SK-N-SH treated with all-trans-retinoic acid at 6 μM for 48 hours (cell line): ENCODE measurements at regions not wholly inside any gene's neighbourhood (a gene's known extent, or its start where the extent isn't known, plus 50 kb on each side); places are given as distances from the start of the nearest gene placed in this dataset.

Experiments
- BACH2 ChIP-seq: fragments of 250-450 bp; sonication (Bioruptor Pico); IDR thresholded peaks from 2 replicates; pipeline ENCODE4 v1.9.0; 2021; ENCODE audit warnings: mild to moderate bottlenecking, borderline replicate concordance
- CREB5 ChIP-seq: fragments of 250-450 bp; sonication (Bioruptor Pico); IDR thresholded peaks from 2 replicates; pipeline ENCODE4 v1.5.1; 2020; ENCODE audit warnings: low read depth, mild to moderate bottlenecking, moderate library complexity
- CSDC2 ChIP-seq: fragments of 250-450 bp; sonication (Bioruptor Pico); IDR thresholded peaks from 2 replicates; pipeline ENCODE4 v1.5.0; 2020; ENCODE audit warnings: mild to moderate bottlenecking, moderate library complexity
- GLIS3 ChIP-seq: fragments of 250-450 bp; sonication (Bioruptor Pico); IDR thresholded peaks from 2 replicates; pipeline ENCODE4 v1.5.0; 2020; ENCODE audit warnings: mild to moderate bottlenecking, moderate library complexity
- ISL1 ChIP-seq: fragments of 250-450 bp; sonication (Bioruptor Pico); IDR thresholded peaks from 2 replicates; pipeline ENCODE4 v2.1.2; 2022; ENCODE audit warnings: mild to moderate bottlenecking, moderate library complexity
- OSR1 ChIP-seq: fragments of 250-450 bp; sonication (Bioruptor Pico); IDR thresholded peaks from 2 replicates; pipeline ENCODE4 v1.8.0; 2022; ENCODE audit warnings: moderate library complexity, mild to moderate bottlenecking, inconsistent platforms
- PPARA ChIP-seq: fragments of 250-450 bp; sonication (Bioruptor Pico); IDR thresholded peaks from 2 replicates; pipeline ENCODE4 v1.5.0; 2020; ENCODE audit warnings: mild to moderate bottlenecking, borderline replicate concordance
- RARB ChIP-seq: fragments of 250-450 bp; sonication (Bioruptor Pico); IDR thresholded peaks from 2 replicates; pipeline ENCODE4 v1.8.0; 2021; ENCODE audit warnings: mild to moderate bottlenecking, moderate library complexity
- TOX ChIP-seq: fragments of 250-450 bp; sonication (Bioruptor Pico); IDR thresholded peaks from 2 replicates; pipeline ENCODE4 v1.8.0; 2021; ENCODE audit warnings: mild to moderate bottlenecking, moderate library complexity, borderline replicate concordance
- ZC3H10 ChIP-seq: fragments of 250-450 bp; sonication (Bioruptor Pico); IDR thresholded peaks from 2 replicates; pipeline ENCODE4 v1.5.1; 2021; ENCODE audit warnings: mild to moderate bottlenecking, moderate library complexity
- ZFP30 ChIP-seq: fragments of 450-650 bp; formaldehyde crosslinking; IDR thresholded peaks from 2 replicates; pipeline ENCODE4 v1.5.0; 2022; ENCODE audit warnings: mild to moderate bottlenecking, moderate library complexity
- ZNF565 ChIP-seq: fragments of 450-650 bp; formaldehyde crosslinking; conservative IDR thresholded peaks from 2 replicates; pipeline ENCODE4 v1.5.0; 2020; ENCODE audit warnings: low read depth, mild to moderate bottlenecking, moderate library complexity
- TF ChIP-seq, protein P1 (sequence below): fragments of 250-450 bp; sonication (Bioruptor Pico); IDR thresholded peaks from 2 replicates; pipeline ENCODE4 v1.8.0; 2020; ENCODE audit warnings: mild to moderate bottlenecking, moderate library complexity, borderline replicate concordance
- TF ChIP-seq, protein P2 (sequence below): fragments of 250-450 bp; sonication (Bioruptor Pico); IDR thresholded peaks from 2 replicates; pipeline ENCODE4 v1.5.1; 2021; ENCODE audit warnings: mild to moderate bottlenecking, moderate library complexity

- TF ChIP-seq, protein P1, sequence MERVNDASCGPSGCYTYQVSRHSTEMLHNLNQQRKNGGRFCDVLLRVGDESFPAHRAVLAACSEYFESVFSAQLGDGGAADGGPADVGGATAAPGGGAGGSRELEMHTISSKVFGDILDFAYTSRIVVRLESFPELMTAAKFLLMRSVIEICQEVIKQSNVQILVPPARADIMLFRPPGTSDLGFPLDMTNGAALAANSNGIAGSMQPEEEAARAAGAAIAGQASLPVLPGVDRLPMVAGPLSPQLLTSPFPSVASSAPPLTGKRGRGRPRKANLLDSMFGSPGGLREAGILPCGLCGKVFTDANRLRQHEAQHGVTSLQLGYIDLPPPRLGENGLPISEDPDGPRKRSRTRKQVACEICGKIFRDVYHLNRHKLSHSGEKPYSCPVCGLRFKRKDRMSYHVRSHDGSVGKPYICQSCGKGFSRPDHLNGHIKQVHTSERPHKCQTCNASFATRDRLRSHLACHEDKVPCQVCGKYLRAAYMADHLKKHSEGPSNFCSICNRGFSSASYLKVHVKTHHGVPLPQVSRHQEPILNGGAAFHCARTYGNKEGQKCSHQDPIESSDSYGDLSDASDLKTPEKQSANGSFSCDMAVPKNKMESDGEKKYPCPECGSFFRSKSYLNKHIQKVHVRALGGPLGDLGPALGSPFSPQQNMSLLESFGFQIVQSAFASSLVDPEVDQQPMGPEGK (CRISPR knock-in tag): no peak
- TF ChIP-seq ZNF565: no peak
- TF ChIP-seq ZFP30 (CRISPR knock-in tag): no peak
- TF ChIP-seq ZC3H10 (CRISPR knock-in tag): no peak
- TF ChIP-seq BACH2: no peak
- no peak for TF ChIP-seq ISL1 (CRISPR knock-in tag)
- TF ChIP-seq PPARA: no peak
- no peak for TF ChIP-seq OSR1 (CRISPR knock-in tag)
- TF ChIP-seq, protein P2, sequence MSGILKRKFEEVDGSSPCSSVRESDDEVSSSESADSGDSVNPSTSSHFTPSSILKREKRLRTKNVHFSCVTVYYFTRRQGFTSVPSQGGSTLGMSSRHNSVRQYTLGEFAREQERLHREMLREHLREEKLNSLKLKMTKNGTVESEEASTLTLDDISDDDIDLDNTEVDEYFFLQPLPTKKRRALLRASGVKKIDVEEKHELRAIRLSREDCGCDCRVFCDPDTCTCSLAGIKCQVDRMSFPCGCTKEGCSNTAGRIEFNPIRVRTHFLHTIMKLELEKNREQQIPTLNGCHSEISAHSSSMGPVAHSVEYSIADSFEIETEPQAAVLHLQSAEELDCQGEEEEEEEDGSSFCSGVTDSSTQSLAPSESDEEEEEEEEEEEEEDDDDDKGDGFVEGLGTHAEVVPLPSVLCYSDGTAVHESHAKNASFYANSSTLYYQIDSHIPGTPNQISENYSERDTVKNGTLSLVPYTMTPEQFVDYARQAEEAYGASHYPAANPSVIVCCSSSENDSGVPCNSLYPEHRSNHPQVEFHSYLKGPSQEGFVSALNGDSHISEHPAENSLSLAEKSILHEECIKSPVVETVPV (CRISPR knock-in tag): no peak
- no peak for TF ChIP-seq RARB (CRISPR knock-in tag)
- no peak for TF ChIP-seq TOX (CRISPR knock-in tag)
- no peak for TF ChIP-seq CREB5 (CRISPR knock-in tag)
- no peak for TF ChIP-seq GLIS3 (CRISPR knock-in tag)
- TF ChIP-seq CSDC2: no peak
Observed at GRCh38 chr9:73742412-73742811, 590.7 kb downstream of the ANXA1 start.
